H7 (cell line): ENCODE measurements at regions not wholly inside any gene's neighbourhood (a gene's known extent, or its start where the extent isn't known, plus 50 kb on each side); places are given as distances from the start of the nearest gene placed in this dataset.

Source experiments
- DNase-seq: peaks from one replicate; pipeline ENCODE4 v3.0.0; 2012
- H3K27me3 ChIP-seq: 2 replicates; pipeline ENCODE4 v1.6.0; 2011; ENCODE audit warnings: mild to moderate bottlenecking, low read length; ENCODE audit not compliant: control insufficient read depth, insufficient read depth
- H3K36me3 ChIP-seq: replicated peaks from 2 replicates; pipeline ENCODE4 v1.5.1; 2011; ENCODE audit warnings: low read length; ENCODE audit not compliant: control insufficient read depth, insufficient read depth
- H3K4me3 ChIP-seq: 2 replicates; pipeline ENCODE4 v1.5.1; 2011; ENCODE audit warnings: low read depth, mild to moderate bottlenecking, control low read depth, low read length, moderate library complexity; ENCODE audit not compliant: insufficient read depth

DNA sequence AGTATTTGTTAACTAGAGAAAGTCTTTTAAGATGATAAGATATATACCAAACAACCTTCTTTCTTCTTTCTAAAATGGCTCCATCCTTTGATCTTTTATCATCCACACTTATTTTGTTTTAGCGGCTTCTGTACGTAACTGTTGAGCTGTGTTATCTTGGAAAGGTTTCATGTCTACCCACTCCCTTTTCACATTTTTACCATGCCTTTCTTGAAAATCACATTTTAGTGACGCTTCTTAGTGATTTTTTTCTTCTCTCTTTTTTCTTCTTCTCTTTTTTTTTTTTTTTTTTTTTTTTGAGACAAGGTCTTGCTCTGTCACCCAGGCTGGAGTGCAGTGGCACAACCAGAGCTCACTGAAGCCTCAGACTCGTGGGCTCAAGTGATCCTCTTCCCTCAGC, 135.1 kb downstream of the CHIC2 start:
- Histone ChIP-seq H3K4me3 (no peak overlapping the region), H3K27me3 (no peaks in the 10 kb centered on the region), H3K36me3 (no peaks in the 10 kb centered on the region)
- no peak for DNase-seq

DNA sequence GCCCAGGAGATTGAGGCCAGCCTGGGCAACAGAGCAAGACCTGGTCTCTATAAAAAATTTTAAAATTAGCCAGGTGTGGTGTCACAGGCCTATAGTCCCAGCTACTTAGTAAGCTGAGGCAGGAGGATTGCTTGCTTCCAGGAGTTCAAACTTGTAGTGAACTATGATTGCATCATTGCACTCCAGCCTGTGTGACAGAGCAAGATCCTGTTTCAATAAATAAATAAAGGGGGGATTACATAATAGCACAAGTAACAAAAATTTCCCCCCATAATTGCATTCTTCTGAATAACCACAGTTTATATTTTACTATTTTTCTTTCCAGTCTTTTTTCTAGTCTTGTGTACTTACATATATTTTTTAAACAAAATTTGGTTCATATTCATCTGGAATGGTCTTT, 135.6 kb downstream of the CHIC2 start:
- no peaks in the 10 kb centered on the region for H3K36me3 ChIP-seq
- H3K27me3 ChIP-seq, result no peaks in the 10 kb centered on the region
- no peak overlapping the region for H3K4me3 ChIP-seq
- no peak for DNase-seq

- no peak for DNase-seq
- no peaks in the 10 kb centered on the region for H3K27me3 ChIP-seq
- no peak overlapping the region for H3K4me3 ChIP-seq
- H3K36me3 ChIP-seq, result no peaks in the 10 kb centered on the region
Observed at GRCh38 chr4:53925050-53925605, 139.3 kb downstream of the CHIC2 start.

DNA sequence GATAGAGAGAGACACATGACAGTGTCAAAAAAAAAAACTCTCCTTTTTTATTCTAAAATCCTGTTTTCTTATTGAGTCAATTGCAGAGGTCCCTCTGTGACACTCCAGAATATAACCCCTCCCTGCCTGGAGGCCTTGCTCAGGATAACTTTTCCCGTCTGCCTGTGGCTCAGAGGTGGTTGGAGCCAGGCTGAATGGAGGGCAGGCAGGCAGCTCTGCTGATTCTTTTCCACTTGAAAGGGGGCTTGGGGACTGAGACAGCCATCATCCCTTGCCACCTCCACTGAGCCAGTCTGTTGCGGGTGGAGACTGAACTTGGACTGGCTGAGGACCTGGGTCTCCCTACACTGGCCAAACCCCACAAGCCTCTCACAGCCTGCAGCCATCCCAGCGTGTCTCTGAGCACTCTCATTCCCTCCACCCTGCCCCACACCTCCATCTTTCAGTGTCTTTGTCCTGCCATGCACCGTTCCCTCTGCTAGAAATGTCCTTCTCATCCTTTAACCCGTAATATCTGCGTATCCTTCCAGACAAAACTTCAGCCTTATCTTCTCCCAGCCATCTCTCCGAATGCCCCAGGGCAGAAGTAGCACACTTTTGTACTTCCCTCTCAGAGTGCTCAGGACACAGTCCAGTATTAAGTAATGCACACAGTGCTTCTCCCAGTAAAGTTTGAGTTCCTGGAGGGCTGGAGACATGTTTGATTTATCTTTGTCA, 139.9 kb downstream of the CHIC2 start:
- no peak for DNase-seq
- Histone ChIP-seq H3K4me3 (no peak overlapping the region), H3K27me3 (no peaks in the 10 kb centered on the region), H3K36me3 (no peaks in the 10 kb centered on the region)

DNA sequence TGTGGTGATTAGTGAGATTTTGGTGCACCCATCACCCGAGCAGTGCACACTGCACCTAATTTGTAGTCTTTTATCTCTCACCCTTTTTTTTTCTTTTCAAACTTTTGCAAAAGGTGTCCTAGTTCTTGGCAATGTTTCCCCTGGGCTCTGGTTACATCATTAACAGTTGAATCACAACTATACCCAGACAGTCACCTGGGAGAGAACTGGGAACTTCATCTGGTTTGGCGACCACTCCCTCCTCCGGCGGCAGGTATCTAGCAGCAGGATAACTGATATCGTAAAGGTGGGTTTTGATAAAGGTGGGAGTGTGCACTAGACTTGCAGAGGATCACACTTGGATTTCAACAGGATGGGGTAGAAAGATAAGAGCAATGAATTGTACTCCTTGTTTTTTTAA, 140.5 kb downstream of the CHIC2 start:
- DNase-seq, result no peak
- H3K36me3 ChIP-seq, result no peaks in the 10 kb centered on the region
- H3K27me3 ChIP-seq, result no peaks in the 10 kb centered on the region
- no peak overlapping the region for H3K4me3 ChIP-seq

- no peak for DNase-seq
- Histone ChIP-seq H3K27me3 (no peaks in the 10 kb centered on the region), H3K36me3 (no peaks in the 10 kb centered on the region), H3K4me3 (no peak overlapping the region)
Observed at GRCh38 chr4:53921856-53922255, 142.5 kb downstream of the CHIC2 start.

DNA sequence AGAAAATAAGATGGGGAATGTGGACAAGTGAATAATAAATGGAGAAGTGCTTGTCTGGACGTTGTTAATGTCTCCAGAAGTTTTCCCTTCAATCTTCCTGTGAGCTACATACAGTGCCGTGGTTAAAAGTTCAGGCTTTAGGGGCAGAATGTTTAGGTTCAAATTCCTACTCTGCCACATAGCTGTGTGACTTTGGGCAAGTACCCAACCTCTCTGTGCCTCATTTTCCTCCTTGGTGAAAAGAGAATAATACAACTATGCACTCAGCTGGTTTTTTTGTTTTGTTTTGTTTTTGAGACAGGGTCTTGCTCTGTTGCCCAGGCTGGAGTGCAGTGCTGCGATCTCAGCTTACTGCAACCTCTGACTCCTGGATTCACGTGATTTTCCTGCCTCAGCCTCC, 143.5 kb downstream of the CHIC2 start:
- DNase-seq, result no peak
- Histone ChIP-seq H3K27me3 (no peaks in the 10 kb centered on the region), H3K4me3 (no peak overlapping the region), H3K36me3 (no peaks in the 10 kb centered on the region)

- peak; percentile 8 for DNase-seq
- Histone ChIP-seq H3K27me3 (no peaks in the 10 kb centered on the region), H3K36me3 (no peaks in the 10 kb centered on the region), H3K4me3 (no peak overlapping the region)
Observed at GRCh38 chr4:53920116-53920515, 144.3 kb downstream of the CHIC2 start.

GRCh38 chr4:53919535-53919934, 144.9 kb downstream of the CHIC2 start:
- DNase-seq, result no peak
- no peaks in the 10 kb centered on the region for H3K36me3 ChIP-seq
- no peaks in the 10 kb centered on the region for H3K27me3 ChIP-seq
- no peak overlapping the region for H3K4me3 ChIP-seq

GRCh38 chr4:53917729-53918128, 146.7 kb downstream of the CHIC2 start:
- H3K36me3 ChIP-seq, result no peaks in the 10 kb centered on the region
- no peak overlapping the region for H3K4me3 ChIP-seq
- DNase-seq, result no peak
- H3K27me3 ChIP-seq, result no peaks in the 10 kb centered on the region

DNA sequence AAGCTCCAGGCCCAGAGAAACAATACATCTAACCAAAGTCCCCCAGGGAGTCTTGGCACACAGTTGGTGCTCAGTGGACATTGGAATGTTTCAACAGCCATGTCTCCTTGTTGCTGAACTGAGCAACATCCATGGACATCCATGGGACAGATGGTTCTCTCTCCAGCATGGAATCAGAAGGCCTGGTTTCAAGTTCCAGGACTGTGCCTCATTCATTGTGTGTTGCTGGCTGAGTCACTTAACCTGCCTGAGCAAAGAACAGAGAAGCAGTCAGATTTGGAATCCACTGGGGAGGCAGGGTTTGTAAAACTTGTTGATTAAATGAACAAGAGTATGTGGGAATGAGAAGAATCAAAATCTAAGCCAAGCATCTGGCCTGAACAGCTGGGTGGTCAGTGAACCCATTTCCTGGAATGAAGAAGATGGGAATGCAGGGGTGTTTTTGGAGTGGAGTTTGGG, 147.9 kb downstream of the CHIC2 start:
- Histone ChIP-seq H3K27me3 (no peaks in the 10 kb centered on the region), H3K4me3 (no peak overlapping the region), H3K36me3 (no peaks in the 10 kb centered on the region)
- no peak for DNase-seq

- DNase-seq, result no peak
- Histone ChIP-seq H3K27me3 (no peaks in the 10 kb centered on the region), H3K36me3 (no peaks in the 10 kb centered on the region), H3K4me3 (no peak overlapping the region)
Observed at GRCh38 chr4:53914313-53915016, 149.9 kb downstream of the CHIC2 start.

DNA sequence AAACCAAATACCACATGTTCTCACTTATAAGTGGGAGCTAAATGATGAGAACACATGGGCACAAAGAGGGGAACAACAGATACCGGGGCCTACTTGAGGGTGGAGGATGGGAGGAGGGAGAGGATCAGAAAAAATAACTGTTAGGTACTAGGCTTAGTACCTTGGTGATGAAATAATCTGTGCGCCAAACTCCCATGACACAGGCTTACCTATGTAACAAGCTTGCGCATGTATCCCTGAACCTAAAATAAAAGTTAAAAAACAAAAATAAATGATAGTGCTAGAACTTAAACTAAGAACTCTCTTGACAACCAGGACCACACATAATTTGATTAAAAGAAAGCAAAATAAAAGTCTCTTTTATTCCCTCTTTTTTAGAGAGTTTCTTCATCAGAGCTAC, 150.6 kb downstream of the CHIC2 start:
- no peaks in the 10 kb centered on the region for H3K27me3 ChIP-seq
- H3K36me3 ChIP-seq, result no peaks in the 10 kb centered on the region
- no peak overlapping the region for H3K4me3 ChIP-seq
- no peak for DNase-seq

GRCh38 chr4:53912766-53913497, 151.5 kb downstream of the CHIC2 start:
- Histone ChIP-seq H3K36me3 (no peaks in the 10 kb centered on the region), H3K4me3 (no peak overlapping the region), H3K27me3 (no peaks in the 10 kb centered on the region)
- no peak for DNase-seq

- DNase-seq, result peak; percentile 15
- no peaks in the 10 kb centered on the region for H3K27me3 ChIP-seq
- H3K4me3 ChIP-seq, result no peak overlapping the region
- no peaks in the 10 kb centered on the region for H3K36me3 ChIP-seq
Observed at GRCh38 chr4:53908661-53909078, 155.7 kb downstream of the CHIC2 start.
